ENCODE measurements at regions not wholly inside any gene's neighbourhood (a gene's known extent, or its start where the extent isn't known, plus 50 kb on each side); places are given as distances from the start of the nearest gene placed in this dataset.

DNA sequence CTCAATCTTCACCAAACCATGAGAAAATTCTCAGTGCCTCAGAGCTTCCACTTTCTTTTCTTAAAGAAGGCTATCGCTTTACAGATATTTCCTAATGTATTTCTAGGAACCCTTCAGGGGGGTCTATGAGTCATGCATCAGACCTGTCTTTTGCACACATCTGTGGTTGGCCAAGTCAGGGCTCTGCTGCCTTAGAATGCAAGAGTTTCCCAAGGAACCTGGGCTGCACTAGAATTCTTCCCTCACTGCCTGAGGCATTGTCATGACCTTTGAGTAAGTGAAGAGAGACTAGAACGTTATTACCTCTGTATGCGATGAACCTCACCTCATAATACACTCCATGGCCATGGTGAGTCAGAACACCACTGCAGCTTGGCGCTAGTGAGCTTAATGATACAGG is 365.0 kb upstream of the ID4 start:
- no peak for DNase-seq

DNA sequence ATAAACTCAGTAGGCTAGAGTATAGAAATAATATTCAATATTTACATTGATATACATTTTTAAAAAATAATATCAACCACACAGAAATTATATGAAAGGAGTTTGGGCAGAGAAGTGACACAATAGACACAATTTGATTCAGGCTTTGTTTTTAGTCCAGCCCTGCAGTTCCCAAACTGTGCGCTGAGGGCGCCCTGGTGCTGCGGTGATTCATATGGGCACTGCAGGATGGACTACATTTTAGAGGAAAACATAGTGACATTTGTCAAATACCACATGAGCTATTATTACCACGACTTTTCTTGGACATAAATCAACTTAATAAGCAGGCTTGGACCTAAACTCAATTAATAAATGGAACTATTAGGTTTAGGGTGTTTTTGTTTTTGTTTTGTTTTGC is 364.3 kb upstream of the ID4 start:
- DNase-seq = no peak

DNA sequence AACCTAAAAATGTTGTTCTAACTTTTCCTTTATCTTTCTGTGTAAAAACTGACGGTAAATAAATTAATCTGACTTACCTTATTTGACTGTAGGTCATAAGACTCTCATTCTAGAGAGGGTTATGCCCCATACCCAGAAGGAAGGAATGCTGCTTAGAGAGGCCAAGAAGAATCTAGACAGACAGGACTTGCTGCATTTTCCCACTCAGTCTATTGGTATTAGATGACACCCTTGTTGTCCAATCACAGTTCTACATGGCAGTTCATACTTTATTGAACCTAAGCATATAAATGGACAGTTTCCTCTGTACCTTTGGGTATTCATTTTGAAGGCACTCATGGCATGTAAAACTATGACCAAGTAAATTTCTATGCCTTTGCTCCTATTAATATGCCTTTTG is 359.6 kb upstream of the ID4 start:
- no peak for DNase-seq

DNA sequence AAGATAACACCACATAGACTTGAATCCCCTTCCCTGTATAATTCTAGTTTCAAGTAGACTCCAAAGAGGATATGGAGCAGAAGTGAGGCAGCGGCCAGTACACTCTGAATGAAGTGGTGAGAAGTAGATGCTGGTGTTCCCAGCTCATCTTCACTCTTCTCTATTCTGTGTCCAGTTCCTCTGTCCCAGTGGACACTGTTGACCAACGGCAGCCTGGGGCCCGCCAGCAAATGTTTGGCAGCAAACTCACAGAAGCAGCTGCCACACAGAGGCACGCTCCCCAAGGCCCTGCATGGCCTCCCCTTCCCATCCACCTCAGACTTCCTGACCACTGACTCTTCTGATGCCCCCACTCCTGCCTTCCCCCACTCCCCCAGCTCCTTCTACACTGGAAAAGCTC is 358.9 kb upstream of the ID4 start:
- no peak for DNase-seq

DNA sequence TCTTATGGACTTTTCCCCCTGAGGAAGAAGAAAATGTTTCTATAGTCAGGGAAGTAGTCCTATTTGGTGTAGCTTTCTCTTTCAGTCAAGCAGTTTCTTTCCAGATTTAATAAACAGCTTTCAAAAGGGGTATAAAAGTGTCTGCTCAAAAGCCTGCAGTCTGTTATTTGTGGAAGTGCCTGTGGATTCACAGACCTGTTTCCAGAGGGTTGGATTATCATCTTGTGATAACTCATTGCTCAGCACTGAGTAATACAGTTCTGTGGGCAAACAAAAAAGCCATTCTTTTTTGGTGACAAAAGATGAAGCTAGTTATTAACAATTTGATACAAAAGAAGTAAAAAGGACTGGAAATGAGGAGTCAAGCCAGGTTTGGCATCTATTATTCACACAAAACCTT is 358.2 kb upstream of the ID4 start:
- DNase-seq = no peak

DNA sequence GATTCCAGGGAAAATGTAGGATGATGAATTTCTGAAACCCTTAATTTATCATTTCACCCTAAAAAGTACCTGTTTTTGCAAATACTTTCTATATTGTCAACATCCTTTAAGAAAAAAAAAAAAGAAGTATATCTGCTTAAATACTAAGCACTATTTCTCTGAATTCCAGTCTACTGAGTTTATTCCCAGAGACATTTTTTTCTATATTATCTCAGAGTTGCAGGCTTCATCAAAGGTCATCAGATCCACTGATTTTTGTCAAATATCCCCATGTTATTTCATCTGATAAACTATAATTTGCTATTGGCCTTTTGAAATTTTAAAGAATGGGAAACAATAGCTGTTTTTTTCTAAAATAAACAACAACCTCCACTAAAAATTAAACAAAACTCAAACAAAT is 357.6 kb upstream of the ID4 start:
- no peak for DNase-seq

DNA sequence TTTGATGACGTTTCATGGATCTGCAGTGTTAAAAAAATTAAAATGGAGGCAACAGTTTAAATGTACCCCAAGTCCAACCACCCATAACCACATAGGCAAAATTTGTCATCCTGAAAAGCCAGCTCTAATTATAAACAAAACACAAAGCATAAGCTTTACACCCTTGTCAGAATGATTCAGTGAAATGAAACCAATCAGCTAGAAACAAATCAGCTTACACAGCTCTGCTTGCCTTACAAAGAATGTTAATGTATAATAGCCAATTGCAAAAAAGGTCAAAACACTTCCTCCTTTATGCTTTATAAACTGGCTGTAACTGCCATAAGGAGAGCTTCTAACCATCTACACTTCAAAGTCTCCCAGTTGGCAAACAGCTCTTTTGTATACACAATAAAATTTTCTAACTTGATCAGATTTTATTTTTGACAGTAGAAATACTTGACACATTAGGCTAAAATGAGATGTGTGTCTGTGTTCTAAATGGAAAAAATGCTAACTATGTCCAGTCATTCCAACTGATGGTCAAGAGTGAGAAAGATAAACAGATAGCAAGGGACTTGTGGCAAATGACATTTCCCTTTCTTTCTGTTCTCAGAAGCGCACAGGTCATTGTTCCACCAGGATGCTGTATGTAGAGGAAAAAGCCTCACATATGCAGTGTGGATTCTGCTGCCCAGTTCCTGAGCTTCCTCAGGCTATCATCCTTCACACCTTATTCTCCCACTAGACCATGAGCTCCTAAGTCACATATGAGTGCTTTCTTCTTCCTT is 344.3 kb upstream of the ID4 start:
- no peak for DNase-seq

DNA sequence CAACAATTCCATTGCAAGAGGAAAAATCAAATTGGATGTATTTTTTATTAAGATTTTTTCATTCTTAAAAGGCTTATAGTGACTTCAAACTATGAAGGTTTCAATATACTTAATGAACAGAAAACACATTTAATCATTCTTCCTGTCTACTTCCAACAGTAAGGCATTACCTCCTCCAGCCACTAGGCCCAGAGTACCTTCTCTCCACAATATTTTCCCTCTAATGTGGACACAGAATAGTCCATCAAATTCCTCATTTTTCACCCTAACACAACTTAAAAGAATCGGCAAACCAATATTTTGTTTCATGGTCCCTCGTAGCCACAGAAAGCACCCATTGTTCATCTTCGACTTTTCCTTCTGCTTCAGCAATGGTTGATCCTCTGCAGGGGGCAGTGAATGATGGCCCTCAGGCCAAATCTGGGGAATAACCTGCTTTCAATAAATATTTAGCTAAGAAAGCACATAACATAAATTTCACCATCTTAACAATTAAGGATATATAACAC is 335.4 kb upstream of the ID4 start:
- DNase-seq = no peak

DNA sequence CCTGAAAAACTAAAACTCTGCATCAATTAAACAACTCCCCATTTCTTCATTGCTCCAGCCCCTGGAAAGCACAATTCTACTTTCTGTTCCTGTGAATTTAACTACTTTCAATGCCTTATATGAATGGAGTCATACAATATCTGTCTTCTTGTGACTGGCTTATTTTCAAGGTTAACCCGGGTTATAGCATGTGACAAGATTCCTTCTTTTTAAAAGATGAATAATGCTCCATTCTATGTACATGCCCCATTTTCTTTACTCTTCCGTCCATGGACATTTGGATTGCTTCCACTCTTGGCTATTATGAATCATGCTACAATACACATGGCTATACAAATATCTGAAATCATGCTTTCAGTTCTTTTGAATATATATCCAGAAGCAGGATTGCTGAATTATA is 334.9 kb upstream of the ID4 start:
- no peak for DNase-seq

DNA sequence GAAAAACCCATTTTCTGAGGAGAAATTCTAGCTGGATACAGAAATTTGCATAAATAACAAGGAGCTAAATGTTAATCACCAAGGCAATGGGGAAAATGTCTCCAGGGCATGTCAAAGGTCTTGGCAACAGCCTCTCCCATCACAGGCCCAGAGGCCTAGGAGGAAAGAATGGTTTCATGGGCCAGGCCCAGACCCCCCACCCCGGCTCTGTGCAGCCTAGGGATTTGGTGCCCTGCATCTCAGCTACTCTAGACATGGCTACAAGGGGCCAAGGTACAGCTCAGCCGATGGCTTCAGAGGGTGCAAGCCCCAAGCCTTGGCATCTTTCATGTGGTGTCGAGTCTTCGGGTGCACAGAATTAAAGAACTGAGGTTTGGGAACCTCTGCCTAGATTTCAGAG is 321.2 kb upstream of the ID4 start:
- DNase-seq = no peak

DNA sequence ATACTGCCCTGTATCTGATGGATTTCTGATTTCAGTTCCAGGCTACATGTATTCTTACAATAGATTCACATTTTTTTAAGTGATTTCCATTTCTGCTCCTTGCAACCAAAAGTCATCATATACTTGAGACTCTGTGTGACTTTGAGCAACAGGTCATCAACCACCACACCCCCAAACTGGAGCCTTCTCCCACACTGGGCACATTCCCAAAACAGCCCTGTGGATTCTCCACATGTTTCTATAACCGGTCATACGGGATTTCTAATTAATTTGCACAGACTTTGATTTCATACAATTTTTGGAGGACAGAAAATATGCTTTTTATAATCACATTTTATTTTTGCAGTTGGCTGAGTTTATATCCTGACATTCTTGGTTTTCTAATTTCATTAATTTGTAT is 317.2 kb upstream of the ID4 start:
- no peak for DNase-seq

DNA sequence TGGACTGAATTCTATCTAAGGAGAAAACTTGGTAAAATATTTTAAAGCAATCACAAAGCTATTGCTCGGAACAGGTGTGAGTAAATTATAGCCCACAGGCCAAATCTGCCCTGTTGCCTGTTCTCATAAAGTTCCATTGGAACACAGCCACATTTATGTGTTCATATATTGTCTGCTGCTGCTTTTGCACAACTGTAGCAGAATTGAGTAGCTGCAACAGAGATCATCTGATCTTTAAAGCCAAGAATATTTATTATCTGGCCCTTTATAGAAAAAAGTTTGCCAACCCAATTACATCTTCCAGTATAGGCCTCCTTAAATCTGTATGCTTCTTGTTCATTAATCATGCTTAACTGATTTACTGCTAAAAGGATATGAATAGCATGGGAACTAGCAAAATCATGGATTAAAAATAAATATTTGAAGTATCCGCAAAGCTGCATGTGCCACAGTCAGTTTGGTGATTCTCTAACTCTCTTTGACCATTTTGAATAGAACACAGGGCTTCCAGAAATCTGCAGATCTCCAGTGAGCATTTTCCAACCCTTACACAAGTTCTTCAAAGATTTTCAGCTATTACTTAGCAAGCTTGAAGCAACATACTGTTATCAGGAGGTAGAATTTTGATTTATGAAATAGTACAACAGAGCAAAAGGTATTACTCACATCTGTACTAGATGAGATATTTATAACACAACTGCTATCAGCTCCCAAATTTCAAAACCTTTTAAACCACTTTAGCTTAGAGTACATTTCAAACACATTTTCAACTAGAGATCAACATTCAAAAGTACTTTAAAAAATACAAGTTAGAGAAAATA is 312.6 kb upstream of the ID4 start:
- no peak for DNase-seq

DNA sequence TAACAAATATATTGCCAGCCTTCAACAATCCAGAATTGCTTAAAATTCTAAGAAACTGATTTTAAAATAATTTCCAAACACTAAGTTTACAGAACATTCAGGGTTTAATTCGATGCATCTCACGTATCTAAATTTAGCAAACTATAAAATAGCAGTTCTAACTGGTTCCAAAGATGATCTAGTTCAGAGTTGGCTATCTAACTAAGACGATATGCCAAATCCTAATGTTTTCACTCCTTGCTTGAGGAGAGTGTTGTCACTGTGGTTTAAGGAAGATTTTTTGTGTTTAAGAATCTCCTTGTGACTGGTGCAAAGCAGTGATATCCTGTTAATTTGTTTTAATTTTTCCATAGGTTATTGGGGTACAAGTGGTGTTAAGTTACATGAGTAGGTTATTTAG is 311.5 kb upstream of the ID4 start:
- DNase-seq = no peak

DNA sequence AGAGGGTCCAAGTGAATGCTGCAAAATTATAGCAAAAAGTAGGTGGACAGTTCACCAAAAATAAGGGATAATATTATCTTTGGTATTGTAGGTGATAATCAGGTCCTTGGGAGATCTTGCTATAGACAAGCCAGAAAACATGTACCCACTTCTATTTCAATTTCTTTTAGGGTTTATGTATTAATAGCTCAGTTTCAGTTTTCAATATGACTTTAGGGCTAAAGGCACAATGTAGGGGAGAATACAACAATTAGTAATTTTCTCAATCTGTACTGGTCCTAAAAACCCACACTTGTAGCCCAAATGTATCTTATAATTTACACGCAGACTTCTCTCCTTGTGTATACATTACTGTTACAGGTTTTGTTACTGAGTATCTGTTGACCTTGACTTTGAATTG is 307.0 kb upstream of the ID4 start:
- no peak for DNase-seq

DNA sequence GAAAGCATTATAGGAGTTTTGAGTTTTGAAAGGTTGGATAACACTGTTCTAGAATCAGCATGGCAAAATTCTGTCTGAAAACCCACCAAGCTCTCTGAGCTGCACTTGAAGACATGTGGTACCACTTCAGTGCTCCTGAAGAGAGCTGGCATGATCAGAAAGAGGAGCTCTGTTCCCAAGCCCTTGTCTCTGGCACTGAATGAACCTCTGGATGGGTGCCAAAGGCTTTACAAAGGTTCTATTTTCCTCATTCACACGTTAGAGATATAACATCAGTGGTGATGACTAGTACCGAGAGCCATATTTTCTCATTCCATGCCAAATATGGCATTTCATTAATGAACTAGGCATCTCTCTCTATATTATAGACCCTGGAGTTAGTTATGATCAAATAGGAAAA is 301.8 kb upstream of the ID4 start:
- DNase-seq = no peak

DNA sequence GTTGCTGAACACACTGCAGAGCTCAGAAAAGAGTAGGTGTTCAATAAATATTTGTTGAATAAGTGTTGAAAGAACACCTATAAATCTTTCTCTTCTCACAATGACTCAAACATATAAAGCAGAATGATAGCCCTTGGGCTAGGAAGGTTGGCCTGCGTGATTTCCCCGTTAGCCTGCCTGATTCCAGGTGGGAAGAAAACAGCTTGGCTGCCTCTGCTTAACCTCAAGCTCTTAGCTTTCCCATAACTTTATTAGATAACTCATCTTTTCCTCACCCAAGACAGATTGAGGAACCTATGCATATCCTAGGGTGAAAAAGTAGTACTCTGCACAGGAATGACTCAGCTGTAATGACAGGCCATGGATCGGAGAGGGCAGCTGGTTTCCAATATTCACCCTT is 300.3 kb upstream of the ID4 start:
- no peak for DNase-seq

DNA sequence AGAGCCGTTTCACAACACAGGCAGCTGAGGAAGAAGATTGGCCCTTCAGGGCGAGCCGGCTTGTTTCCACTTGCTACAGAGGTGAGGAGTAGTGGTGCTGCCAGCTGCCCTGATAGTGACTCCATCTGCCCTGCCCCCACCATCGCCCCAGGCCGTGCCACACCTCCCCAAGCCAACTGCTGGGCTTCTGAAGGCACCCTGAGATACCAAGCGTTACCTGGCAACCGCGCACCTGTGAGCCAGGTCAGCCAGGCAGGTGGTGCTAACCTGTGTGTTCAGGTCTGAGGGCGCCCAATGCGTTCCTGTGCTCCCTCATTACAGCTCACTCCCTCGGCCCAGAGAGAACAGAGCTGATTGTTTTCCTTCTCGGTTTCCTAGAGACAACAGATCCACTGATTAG is 299.1 kb upstream of the ID4 start:
- DNase-seq = no peak

DNA sequence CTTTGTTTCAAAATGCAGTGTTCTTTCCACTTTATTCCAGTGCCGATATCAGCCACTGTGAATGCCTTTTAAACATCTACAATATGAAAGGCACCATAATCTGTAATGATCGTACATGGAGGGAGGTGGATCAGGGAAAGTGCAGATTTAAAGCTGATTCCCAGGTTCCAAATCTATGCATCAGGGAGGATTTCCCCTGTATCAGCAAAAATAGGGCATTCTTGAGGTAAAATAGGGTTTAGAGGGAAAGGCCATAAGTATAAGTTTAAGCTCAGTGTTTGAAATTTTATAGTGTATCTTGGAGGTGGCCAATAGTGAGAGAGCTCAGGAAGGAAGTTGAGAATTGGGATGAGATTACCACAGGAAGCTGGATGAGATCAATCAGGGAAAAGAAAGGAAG is 289.7 kb upstream of the ID4 start:
- DNase-seq = no peak

DNA sequence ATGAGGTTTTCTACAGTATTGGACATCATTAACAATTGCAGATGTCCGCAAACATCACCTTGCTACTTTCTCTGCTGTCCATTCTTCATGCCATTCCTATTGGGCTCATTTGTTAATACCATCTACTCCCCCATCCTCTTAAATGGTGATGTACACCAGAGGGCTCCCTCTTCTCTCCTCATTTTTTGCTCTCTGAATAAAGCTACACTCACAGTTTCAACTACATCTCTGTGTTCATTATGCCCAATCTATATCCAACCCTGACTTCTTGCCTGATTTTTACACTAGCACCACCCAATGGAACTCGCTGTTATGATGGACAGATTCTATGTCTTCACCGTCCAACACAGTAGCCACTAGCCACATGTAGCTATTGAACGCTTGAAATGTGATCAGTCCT is 288.1 kb upstream of the ID4 start:
- no peak for DNase-seq

DNA sequence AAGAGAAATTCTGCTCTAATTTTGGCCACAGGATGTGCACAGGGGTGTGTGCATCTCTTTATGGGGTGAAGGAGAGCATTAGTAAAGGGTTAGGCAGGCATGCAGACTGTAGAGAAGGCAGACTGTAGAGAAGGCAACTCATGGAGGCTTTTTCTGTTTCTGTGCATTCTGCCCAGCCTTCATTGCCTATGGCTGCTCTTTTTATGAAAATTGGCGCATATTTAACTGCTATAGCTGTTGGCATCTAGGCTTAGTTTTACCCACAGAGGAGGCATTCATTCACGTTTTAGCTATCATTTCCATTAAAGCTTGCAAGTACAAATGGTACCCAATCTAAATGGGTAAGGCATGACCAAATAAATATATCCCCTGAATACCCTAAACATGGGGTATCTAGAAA is 286.8 kb upstream of the ID4 start:
- no peak for DNase-seq

DNA sequence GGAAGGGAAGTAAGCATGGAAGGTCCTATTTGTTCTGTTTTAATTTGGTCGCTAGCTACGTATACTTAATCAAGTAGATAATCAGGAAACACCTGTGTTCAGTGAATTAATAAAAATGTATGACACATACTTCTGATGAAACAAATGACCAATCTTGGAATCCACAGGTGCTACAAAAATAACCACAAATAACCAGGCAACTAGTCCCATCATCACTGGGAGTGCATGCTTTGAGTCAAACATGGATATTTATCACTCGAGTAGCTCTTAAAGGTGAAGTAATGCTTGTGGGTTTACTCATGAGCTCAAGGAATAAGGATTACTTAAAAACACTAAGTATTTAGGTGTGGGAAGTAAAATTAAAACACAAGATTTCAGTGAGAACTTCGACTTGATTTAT is 285.6 kb upstream of the ID4 start:
- DNase-seq = no peak

DNA sequence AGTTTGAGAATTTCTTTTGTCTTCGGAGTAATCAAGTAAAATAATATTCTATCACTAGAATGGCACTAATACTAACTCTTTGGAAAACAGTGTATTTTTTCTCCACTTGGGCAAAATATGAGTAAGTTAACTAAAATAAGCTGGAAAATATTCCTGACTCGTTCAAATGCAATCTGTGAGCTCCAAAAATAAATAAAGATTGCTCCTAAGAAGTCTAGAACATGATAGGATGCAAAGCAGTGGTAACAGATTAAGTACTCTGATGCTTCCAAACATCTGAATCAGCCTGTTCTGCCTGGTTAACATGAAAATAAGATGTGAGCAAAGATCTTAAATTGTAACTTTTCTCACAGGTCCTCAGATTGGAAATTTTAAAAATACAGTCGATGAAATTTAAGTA is 285.1 kb upstream of the ID4 start:
- DNase-seq = no peak

DNA sequence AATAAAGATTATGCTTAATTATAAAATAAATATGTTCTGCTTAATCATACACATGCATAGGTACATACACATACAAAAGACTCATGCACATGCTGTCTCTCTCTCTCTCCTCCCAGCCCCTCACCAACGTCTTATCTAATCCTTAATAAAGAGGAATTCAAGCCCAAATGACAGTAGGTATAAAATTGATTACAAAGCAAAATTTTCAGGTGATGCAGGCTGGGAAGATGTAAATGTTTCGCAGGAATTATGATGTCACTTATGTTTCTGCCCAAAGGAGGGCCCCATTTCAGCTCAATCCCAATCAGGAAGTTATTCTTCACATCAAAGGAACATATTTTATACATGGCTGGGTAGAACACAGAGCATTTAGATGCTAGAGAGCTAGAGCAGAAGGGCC is 284.6 kb upstream of the ID4 start:
- no peak for DNase-seq

DNA sequence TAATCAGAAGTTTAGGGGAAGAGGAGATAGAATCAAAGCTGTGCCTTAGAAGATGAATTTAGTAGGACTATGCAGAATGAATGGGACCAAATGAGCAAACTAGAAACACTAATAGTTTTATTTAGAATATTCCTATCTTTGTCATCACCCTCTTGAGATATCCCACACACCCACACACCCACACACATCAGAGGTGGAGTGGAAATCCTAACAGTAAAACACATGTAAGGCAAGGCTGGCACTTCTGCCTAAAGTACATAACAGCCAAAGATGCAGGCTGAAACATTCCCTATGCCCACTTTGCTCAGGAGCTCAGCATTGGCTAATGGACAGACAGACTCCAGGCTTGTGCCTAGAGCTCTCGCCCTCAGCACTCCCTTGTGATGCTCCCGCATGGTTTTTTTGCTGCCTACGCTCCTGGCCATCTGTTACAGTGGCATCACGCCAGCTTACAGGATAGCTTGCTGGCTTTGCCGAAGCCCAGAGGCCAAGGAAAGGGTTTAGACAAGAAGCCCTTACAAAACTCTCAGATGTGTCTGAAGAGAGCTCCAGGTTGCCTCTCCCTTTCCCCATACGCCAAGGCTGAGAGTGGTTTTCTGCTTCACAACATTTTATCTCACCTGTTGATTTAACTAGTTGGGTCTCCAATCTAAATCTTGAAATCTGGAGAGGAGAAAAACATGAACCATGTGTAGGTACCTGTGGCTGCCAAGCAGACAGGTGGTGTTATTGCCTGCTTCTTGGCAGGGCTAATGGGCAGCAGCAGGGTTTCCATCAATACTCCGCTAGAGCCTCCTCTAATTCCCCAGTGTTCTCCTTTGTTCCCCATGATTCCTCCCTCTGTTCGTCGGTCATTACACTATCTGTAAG is 282.6 kb upstream of the ID4 start:
- DNase-seq = no peak
